Trophoblast cell (in vitro differentiated cells and primary cell): ENCODE measurements at regions not wholly inside any gene's neighbourhood (a gene's known extent, or its start where the extent isn't known, plus 50 kb on each side); places are given as distances from the start of the nearest gene placed in this dataset.
A peak's percentile ranks its signal among the peaks of the same experiment; 100 is the strongest.

Source experiments
- DNase-seq, 2 donors: peaks; one replicate each; pipeline ENCODE4 v3.0.0-alpha.2; 2016
- H2AFZ ChIP-seq: 2 replicates; pipeline ENCODE4 v1.6.1; 2013; ENCODE audit warnings: low read length, moderate library complexity, mild to moderate bottlenecking; ENCODE audit not compliant: insufficient read depth, poor library complexity
- H2AK5ac ChIP-seq: 2 replicates; pipeline ENCODE4 v1.6.1; 2013; ENCODE audit warnings: mild to moderate bottlenecking, low read length
- H2BK120ac ChIP-seq: 2 replicates; pipeline ENCODE4 v1.6.1; 2013; ENCODE audit warnings: low read length, mild to moderate bottlenecking, moderate library complexity; ENCODE audit not compliant: insufficient read depth, poor library complexity
- H2BK12ac ChIP-seq: 2 replicates; pipeline ENCODE4 v1.6.1; 2013; ENCODE audit warnings: mild to moderate bottlenecking, low read length, moderate library complexity
- H2BK5ac ChIP-seq: 2 replicates; pipeline ENCODE4 v1.6.1; 2013; ENCODE audit warnings: low read length, low read depth, moderate library complexity, mild to moderate bottlenecking; ENCODE audit not compliant: poor library complexity
- H3K14ac ChIP-seq: 2 replicates; pipeline ENCODE4 v1.6.1; 2013; ENCODE audit warnings: mild to moderate bottlenecking, low read length
- H3K18ac ChIP-seq: 2 replicates; pipeline ENCODE4 v1.6.1; 2013; ENCODE audit warnings: mild to moderate bottlenecking, low read length
- H3K23ac ChIP-seq: 2 replicates; pipeline ENCODE4 v1.6.1; 2013; ENCODE audit warnings: low read length
- H3K27ac ChIP-seq: 2 replicates; pipeline ENCODE4 v1.5.1; 2013; ENCODE audit warnings: low read depth, mild to moderate bottlenecking, inconsistent platforms, low read length, moderate library complexity
- H3K27me3 ChIP-seq: 2 replicates; pipeline ENCODE4 v1.6.1; 2013; ENCODE audit warnings: inconsistent platforms, mild to moderate bottlenecking, low read length, moderate library complexity; ENCODE audit not compliant: insufficient read depth
- H3K36me3 ChIP-seq, 2 experiments: 1 replicate in 1 of 2; 2 replicates in 1 of 2; pipeline ENCODE4 v1.6.1; 2013; ENCODE audit warnings: low read length in 2 of 2, mild to moderate bottlenecking in 2 of 2, moderate library complexity in 1 of 2; ENCODE audit not compliant: insufficient read depth in 2 of 2, control insufficient read depth in 1 of 2
- H3K4ac ChIP-seq: 2 replicates; pipeline ENCODE4 v1.6.1; 2013; ENCODE audit warnings: low read depth, mild to moderate bottlenecking, low read length, moderate library complexity
- H3K4me1 ChIP-seq, 2 experiments: 1 replicate in 1 of 2; 2 replicates in 1 of 2; pipeline ENCODE4 v1.6.1; 2013; ENCODE audit warnings: low read length in 2 of 2, mild to moderate bottlenecking in 2 of 2, moderate library complexity in 1 of 2; ENCODE audit not compliant: insufficient read depth in 2 of 2, control insufficient read depth in 1 of 2
- H3K4me2 ChIP-seq: 2 replicates; pipeline ENCODE4 v1.6.1; 2013; ENCODE audit warnings: inconsistent platforms, mild to moderate bottlenecking, low read length, moderate library complexity
- H3K4me3 ChIP-seq: 2 replicates; pipeline ENCODE4 v1.5.1; 2013; ENCODE audit warnings: mild to moderate bottlenecking, low read depth, low read length, inconsistent platforms
- H3K79me1 ChIP-seq: one replicate; pipeline ENCODE4 v1.6.1; 2013; ENCODE audit warnings: low read length
- H3K79me2 ChIP-seq: 2 replicates; pipeline ENCODE4 v1.6.1; 2013; ENCODE audit warnings: low read length, mild to moderate bottlenecking; ENCODE audit not compliant: control insufficient read depth, insufficient read depth, poor library complexity
- H3K9ac ChIP-seq: 2 replicates; pipeline ENCODE4 v1.6.1; 2013; ENCODE audit warnings: mild to moderate bottlenecking, low read length
- H3K9me3 ChIP-seq: 2 replicates; pipeline ENCODE4 v1.6.1; 2013; ENCODE audit warnings: low read depth, mild to moderate bottlenecking, control low read depth, inconsistent platforms, low read length; ENCODE audit not compliant: insufficient read depth
- H4K12ac ChIP-seq: 2 replicates; pipeline ENCODE4 v1.6.1; 2013; ENCODE audit warnings: low read depth, mild to moderate bottlenecking, low read length, moderate library complexity
- H4K8ac ChIP-seq: 2 replicates; pipeline ENCODE4 v1.6.1; 2013; ENCODE audit warnings: low read depth, mild to moderate bottlenecking, low read length, moderate library complexity
- H4K91ac ChIP-seq: one replicate; pipeline ENCODE4 v1.6.1; 2013; ENCODE audit warnings: low read depth, mild to moderate bottlenecking, low read length, moderate library complexity
- WGBS: extraction: QIAGEN DNeasy Blood & Tissue Kit; methylation state at CpG from one replicate; pipeline ENCODE4 v1.1.7; 2013; ENCODE audit warnings: missing lambda C conversion rate; ENCODE audit not compliant: insufficient read length, insufficient coverage; ENCODE audit errors: extremely low coverage; 5-methylcytosine and 5-hydroxymethylcytosine counted together

GRCh38 chr13:47461816-47462215 lies 539.3 kb downstream of the SUCLA2 start:
- Histone ChIP-seq H3K9ac (no peak overlapping the region), H3K4me3 (no peak overlapping the region), H2AFZ (no peak overlapping the region), H3K79me2 (no peaks in the 10 kb centered on the region), H3K79me1 (no peaks in the 10 kb centered on the region), H4K8ac (no peak overlapping the region), H2BK120ac (no peak overlapping the region), H3K14ac (no peak overlapping the region), H3K4me1 (no peaks in the 10 kb centered on the region), H4K91ac (no peak overlapping the region), H3K4ac (no peak overlapping the region), H2AK5ac (no peak overlapping the region), H3K36me3 (no peaks in the 10 kb centered on the region), H3K4me2 (no peak overlapping the region), H3K27me3 (no peaks in the 10 kb centered on the region), H3K27ac (no peak overlapping the region), H2BK5ac (no peak overlapping the region), H3K9me3 (no peaks in the 10 kb centered on the region), H4K12ac (no peak overlapping the region), H2BK12ac (no peak overlapping the region), H3K18ac (no peak overlapping the region), H3K23ac (no peak overlapping the region)
- no CpG with 5 or more reads among the region's 1 CpG for WGBS
- no peak for DNase-seq

- no peak overlapping the region for H3K4me3 ChIP-seq
- H3K18ac ChIP-seq: no peak overlapping the region
- H3K14ac ChIP-seq: no peak overlapping the region
- H2AK5ac ChIP-seq: no peak overlapping the region
- H3K9me3 ChIP-seq: no peaks in the 10 kb centered on the region
- no peak overlapping the region for H2AFZ ChIP-seq
- no peak overlapping the region for H2BK12ac ChIP-seq
- no peak overlapping the region for H4K8ac ChIP-seq
- WGBS: no CpG with 5 or more reads among the region's 2 CpGs
- H3K79me2 ChIP-seq: no peaks in the 10 kb centered on the region
- no peak overlapping the region for H3K9ac ChIP-seq
- no peaks in the 10 kb centered on the region for H3K27me3 ChIP-seq
- H3K4me2 ChIP-seq: no peak overlapping the region
- H3K79me1 ChIP-seq: no peaks in the 10 kb centered on the region
- no peak overlapping the region for H3K4ac ChIP-seq
- H3K4me1 ChIP-seq: no peaks in the 10 kb centered on the region
- no peak overlapping the region for H4K91ac ChIP-seq
- H3K23ac ChIP-seq: no peak overlapping the region
- no peak overlapping the region for H3K27ac ChIP-seq
- H2BK5ac ChIP-seq: no peak overlapping the region
- H4K12ac ChIP-seq: no peak overlapping the region
- H2BK120ac ChIP-seq: no peak overlapping the region
- no peaks in the 10 kb centered on the region for H3K36me3 ChIP-seq
- no peak for DNase-seq
These were observed 541.6 kb downstream of the SUCLA2 start for GRCh38 chr13:47459512-47459911.

DNA sequence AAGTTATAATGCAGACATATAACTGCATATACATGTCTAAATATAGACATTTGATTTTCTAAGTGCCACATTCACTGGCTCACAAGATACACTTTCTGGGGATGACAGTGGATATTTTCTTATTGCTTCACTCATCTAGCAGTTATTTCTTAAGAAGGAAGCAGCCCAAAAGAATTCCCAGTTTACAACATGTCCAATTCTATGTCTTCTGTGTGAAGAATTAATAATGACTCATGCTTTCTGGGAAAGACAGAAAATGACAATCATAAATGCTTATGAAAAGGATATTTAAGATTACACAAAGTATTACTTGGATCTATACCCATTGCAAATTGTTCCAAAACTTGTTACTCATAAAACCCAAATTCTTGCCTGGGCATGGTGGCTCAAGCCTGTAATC lies 543.4 kb downstream of the SUCLA2 start:
- Histone ChIP-seq H4K12ac (no peak overlapping the region), H3K36me3 (no peaks in the 10 kb centered on the region), H3K4me1 (no peaks in the 10 kb centered on the region), H3K79me1 (no peaks in the 10 kb centered on the region), H3K27me3 (no peaks in the 10 kb centered on the region), H3K4me2 (no peak overlapping the region), H3K9ac (no peak overlapping the region), H2BK120ac (no peak overlapping the region), H3K23ac (no peak overlapping the region), H2BK12ac (no peak overlapping the region), H3K14ac (no peak overlapping the region), H4K8ac (no peak overlapping the region), H4K91ac (no peak overlapping the region), H3K4ac (no peak overlapping the region), H3K27ac (no peak overlapping the region), H2BK5ac (no peak overlapping the region), H3K9me3 (no peaks in the 10 kb centered on the region), H3K79me2 (no peaks in the 10 kb centered on the region), H3K18ac (no peak overlapping the region), H3K4me3 (no peak overlapping the region), H2AK5ac (no peak overlapping the region), H2AFZ (no peak overlapping the region)
- no peak for DNase-seq

DNA sequence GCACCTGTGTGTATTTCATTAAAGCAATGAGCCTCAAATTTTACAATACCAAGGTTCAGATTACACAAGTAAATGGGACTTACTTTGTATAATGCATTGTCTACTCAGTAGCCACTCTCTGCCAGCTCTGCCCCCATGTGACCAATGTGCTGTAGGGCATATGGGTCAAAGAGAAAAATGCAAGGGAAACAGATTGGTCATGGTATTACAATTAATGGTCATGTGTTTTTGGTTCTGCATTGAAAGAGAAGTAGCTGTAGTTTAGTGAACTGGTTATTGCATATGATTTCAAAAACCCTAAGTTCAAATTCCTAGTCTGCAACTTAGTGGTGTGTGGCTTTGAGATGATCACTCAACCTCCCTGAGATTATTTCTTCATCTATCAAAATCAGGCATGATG lies 545.4 kb downstream of the SUCLA2 start:
- H3K23ac ChIP-seq: no peak overlapping the region

DNA sequence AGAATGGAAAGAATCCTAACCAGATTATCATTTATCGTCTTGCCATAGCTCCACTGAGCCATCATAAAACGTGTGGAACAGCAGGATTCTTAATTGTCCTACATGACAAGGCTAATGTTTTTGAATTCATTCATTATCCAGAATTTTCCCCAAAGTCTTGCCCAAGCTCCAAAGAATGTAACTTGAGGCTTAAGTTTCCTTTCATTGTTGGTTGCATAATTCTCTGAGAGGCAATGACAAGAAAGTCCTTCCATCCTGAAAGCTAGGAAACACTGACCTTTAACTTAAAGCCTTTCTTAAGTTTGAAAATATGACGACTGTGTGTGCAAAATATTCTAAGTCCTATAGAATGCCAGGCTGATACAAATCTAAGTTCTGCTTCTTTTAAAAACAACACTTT lies 546.1 kb downstream of the SUCLA2 start:
- H3K79me2 ChIP-seq: no peaks in the 10 kb centered on the region
- no peaks in the 10 kb centered on the region for H3K27me3 ChIP-seq
- no peak overlapping the region for H2BK5ac ChIP-seq
- H3K18ac ChIP-seq: no peak overlapping the region
- H3K4me3 ChIP-seq: no peak overlapping the region
- no peak overlapping the region for H3K23ac ChIP-seq
- no peak overlapping the region for H3K9ac ChIP-seq
- H3K79me1 ChIP-seq: no peaks in the 10 kb centered on the region
- no peak overlapping the region for H3K14ac ChIP-seq
- H3K9me3 ChIP-seq: no peaks in the 10 kb centered on the region
- H3K4me1 ChIP-seq: no peaks in the 10 kb centered on the region
- no peak overlapping the region for H3K4ac ChIP-seq
- H2AK5ac ChIP-seq: no peak overlapping the region
- no peaks in the 10 kb centered on the region for H3K36me3 ChIP-seq
- H2AFZ ChIP-seq: no peak overlapping the region
- no peak overlapping the region for H3K27ac ChIP-seq
- H2BK12ac ChIP-seq: no peak overlapping the region
- no peak overlapping the region for H4K91ac ChIP-seq
- H3K4me2 ChIP-seq: no peak overlapping the region
- no peak overlapping the region for H2BK120ac ChIP-seq
- H4K8ac ChIP-seq: no peak overlapping the region
- DNase-seq: peak in 1 of 2 donors; percentile 19
- H4K12ac ChIP-seq: no peak overlapping the region
- no CpG with 5 or more reads among the region's 3 CpGs for WGBS

More for the DNA sequence above, 545.4 kb downstream of the SUCLA2 start:
- Histone ChIP-seq H2AK5ac (no peak overlapping the region), H3K27me3 (no peaks in the 10 kb centered on the region), H2BK12ac (no peak overlapping the region), H3K9me3 (no peaks in the 10 kb centered on the region), H3K79me2 (no peaks in the 10 kb centered on the region), H2BK120ac (no peak overlapping the region), H3K36me3 (no peaks in the 10 kb centered on the region), H3K14ac (no peak overlapping the region), H2BK5ac (no peak overlapping the region), H3K9ac (no peak overlapping the region), H3K79me1 (no peaks in the 10 kb centered on the region), H3K18ac (no peak overlapping the region), H3K27ac (no peak overlapping the region), H3K4me3 (no peak overlapping the region), H2AFZ (no peak overlapping the region), H3K4me1 (no peaks in the 10 kb centered on the region), H4K91ac (no peak overlapping the region), H4K12ac (no peak overlapping the region), H3K4ac (no peak overlapping the region), H4K8ac (no peak overlapping the region), H3K4me2 (no peak overlapping the region)
- DNase-seq: peak in 1 of 2 donors; percentile 35
